ENCODE measurements at regions not wholly inside any gene's neighbourhood (a gene's known extent, or its start where the extent isn't known, plus 50 kb on each side); places are given as distances from the start of the nearest gene placed in this dataset.

GRCh38 chr1:30515755-30516484 lies 207.5 kb downstream of the MATN1 start:
- TF ChIP-seq CTCF (IDR thresholded peaks at IDR 0.05) = no peak
- Histone ChIP-seq H3K36me3 (no peaks in the 10 kb centered on the region), H3K27me3 (no peaks in the 10 kb centered on the region), H3K27ac (no peak overlapping the region), H3K4me3 (ENCODE audit: low read depth in 1 of 2, low read length in 1 of 2) (no peak overlapping the region), H3K9me3 (no peaks in the 10 kb centered on the region), H3K4me1 (ENCODE audit: control insufficient read depth in 1 of 2, insufficient read depth in 1 of 2, low read depth in 1 of 2, low read length in 1 of 2) (no peaks in the 10 kb centered on the region)

- Histone ChIP-seq H3K27ac (no peak overlapping the region), H3K4me3 (ENCODE audit: low read depth in 1 of 2, low read length in 1 of 2) (no peak overlapping the region), H3K27me3 (no peaks in the 10 kb centered on the region), H3K36me3 (no peaks in the 10 kb centered on the region), H3K9me3 (no peaks in the 10 kb centered on the region), H3K4me1 (ENCODE audit: control insufficient read depth in 1 of 2, insufficient read depth in 1 of 2, low read depth in 1 of 2, low read length in 1 of 2) (no peaks in the 10 kb centered on the region)
- TF ChIP-seq CTCF (IDR thresholded peaks at IDR 0.05) = no peak
These were observed 208.4 kb downstream of the MATN1 start for GRCh38 chr1:30514945-30515344.

GRCh38 chr1:30514137-30514654 lies 209.2 kb downstream of the MATN1 start:
- no peaks in the 10 kb centered on the region for H3K4me1 ChIP-seq (ENCODE audit: control insufficient read depth in 1 of 2, insufficient read depth in 1 of 2, low read depth in 1 of 2, low read length in 1 of 2)
- no peak overlapping the region for H3K4me3 ChIP-seq (ENCODE audit: low read depth in 1 of 2, low read length in 1 of 2)
- no peaks in the 10 kb centered on the region for H3K36me3 ChIP-seq
- no peaks in the 10 kb centered on the region for H3K9me3 ChIP-seq
- TF ChIP-seq CTCF (IDR thresholded peaks at IDR 0.05) = no peak
- H3K27ac ChIP-seq = no peak overlapping the region
- no peaks in the 10 kb centered on the region for H3K27me3 ChIP-seq

GRCh38 chr1:30513396-30514136 lies 209.8 kb downstream of the MATN1 start:
- Histone ChIP-seq H3K27me3 (no peaks in the 10 kb centered on the region), H3K4me1 (ENCODE audit: control insufficient read depth in 1 of 2, insufficient read depth in 1 of 2, low read depth in 1 of 2, low read length in 1 of 2) (no peaks in the 10 kb centered on the region), H3K9me3 (no peaks in the 10 kb centered on the region), H3K4me3 (ENCODE audit: low read depth in 1 of 2, low read length in 1 of 2) (no peak overlapping the region), H3K27ac (no peak overlapping the region), H3K36me3 (no peaks in the 10 kb centered on the region)
- no peak for TF ChIP-seq CTCF (IDR thresholded peaks at IDR 0.05)

GRCh38 chr1:30512914-30513265 lies 210.5 kb downstream of the MATN1 start:
- Histone ChIP-seq H3K4me3 (ENCODE audit: low read depth in 1 of 2, low read length in 1 of 2) (no peak overlapping the region), H3K9me3 (no peaks in the 10 kb centered on the region), H3K36me3 (no peaks in the 10 kb centered on the region), H3K27me3 (no peaks in the 10 kb centered on the region), H3K27ac (no peak overlapping the region), H3K4me1 (ENCODE audit: control insufficient read depth in 1 of 2, insufficient read depth in 1 of 2, low read depth in 1 of 2, low read length in 1 of 2) (no peaks in the 10 kb centered on the region)
- no peak for TF ChIP-seq CTCF (IDR thresholded peaks at IDR 0.05)
